ENCODE measurements at regions not wholly inside any gene's neighbourhood (a gene's known extent, or its start where the extent isn't known, plus 50 kb on each side); places are given as distances from the start of the nearest gene placed in this dataset.

GRCh38 chr14:25150401-25150800 lies 100.5 kb upstream of the STXBP6 start:
- DNase-seq (ENCODE audit: low read depth) = no peak

GRCh38 chr14:25140411-25140810 lies 90.5 kb upstream of the STXBP6 start:
- no peak for DNase-seq (ENCODE audit: low read depth)

- DNase-seq (ENCODE audit: low read depth) = no peak
Observed at GRCh38 chr14:25136811-25137210, 86.9 kb upstream of the STXBP6 start.

GRCh38 chr14:25134184-25134583 lies 84.2 kb upstream of the STXBP6 start:
- no peak for DNase-seq (ENCODE audit: low read depth)

DNA sequence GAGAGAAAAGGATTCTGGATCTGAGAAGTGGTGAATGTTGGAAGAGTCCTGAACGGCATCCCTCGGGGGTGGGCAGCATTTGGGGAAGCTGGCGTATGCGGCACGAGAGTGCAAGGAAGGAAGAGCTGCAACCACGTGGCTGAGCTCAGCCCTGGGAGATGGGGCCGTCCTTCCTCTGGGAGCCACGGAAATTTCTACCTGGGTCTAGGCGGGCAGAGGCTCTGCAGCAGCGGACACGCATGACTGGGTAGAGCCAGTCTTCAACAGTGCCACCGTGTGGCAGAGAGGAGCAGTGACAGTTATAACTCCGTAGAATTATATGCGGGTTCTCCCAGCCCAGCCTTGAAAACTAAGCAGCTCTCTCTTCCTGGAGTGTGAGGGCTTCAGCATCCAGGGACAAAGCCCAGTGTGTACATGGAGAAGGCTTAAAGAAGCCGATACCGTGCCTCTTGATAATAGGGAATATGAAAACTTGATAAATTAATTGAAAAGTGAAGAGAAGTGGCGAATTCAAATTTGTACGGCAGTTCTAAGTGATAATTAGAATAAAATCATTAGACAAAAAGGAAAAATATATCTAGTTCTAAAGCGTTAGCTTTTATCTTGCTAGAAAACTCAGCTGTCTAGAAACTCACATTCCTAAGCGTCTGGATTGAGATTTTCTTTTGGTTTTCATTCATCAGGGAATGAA lies 82.9 kb upstream of the STXBP6 start:
- DNase-seq (ENCODE audit: low read depth) = peak; percentile 8

DNA sequence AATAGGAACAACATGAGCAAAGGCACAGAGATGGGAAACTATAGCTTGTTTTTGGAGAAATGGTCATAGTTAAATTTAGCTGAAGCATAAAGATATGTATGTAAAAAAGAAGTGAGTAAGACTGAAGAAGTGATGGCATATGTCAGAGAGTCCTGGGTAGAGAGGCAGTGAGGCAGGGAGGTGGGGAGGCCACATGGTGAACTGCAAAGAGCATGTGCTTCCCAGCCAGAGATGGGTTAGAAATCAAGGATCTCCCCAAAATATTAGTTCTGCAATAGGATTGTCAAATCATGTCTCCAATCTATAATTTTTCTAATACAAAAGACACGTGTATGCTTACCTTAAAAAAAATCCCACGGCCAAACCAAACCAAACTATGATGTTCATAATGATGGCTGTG lies 82.1 kb upstream of the STXBP6 start:
- DNase-seq (ENCODE audit: low read depth) = no peak

DNA sequence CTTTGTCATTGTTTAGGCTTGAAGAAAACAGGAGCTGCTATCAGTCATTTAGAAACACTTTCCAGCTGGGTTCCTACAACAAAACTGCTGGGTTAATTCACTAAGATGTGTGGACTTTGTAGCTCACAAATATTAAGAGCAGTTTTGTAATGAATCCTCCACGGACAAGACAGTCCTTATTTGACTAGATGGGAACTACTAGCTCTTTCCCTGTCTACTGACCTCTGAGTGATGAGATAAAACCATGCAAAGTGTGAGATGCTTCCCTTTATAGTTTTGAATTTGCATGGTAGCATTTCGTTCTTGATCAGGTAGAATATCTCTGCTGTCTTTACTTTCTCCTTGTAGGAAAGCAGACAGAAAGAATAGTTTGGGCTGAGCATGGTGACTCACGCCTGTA lies 72.9 kb upstream of the STXBP6 start:
- DNase-seq (ENCODE audit: low read depth) = no peak

GRCh38 chr14:25122211-25122610 lies 72.3 kb upstream of the STXBP6 start:
- DNase-seq (ENCODE audit: low read depth) = no peak

GRCh38 chr14:25121337-25122129 lies 71.6 kb upstream of the STXBP6 start:
- DNase-seq (ENCODE audit: low read depth) = no peak

DNA sequence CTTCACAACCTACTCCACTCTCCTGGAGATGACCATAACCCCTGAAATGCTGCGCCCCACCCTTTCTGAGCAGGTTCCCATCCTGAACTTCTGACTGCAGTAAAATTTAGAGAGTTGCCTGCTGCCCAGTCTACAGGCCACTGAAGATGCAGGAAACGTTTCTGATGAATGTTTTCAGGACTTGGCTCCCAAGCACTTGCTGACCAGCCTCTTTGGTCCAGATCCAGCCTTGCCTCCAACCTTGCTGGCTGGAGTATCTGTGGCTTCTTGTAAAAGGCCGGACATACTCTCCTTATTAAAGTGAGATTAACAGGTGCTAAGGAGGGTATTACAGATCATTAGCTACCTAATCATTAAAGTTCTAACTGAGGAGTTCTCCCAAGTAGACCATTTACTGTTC lies 70.3 kb upstream of the STXBP6 start:
- no peak for DNase-seq (ENCODE audit: low read depth)

- DNase-seq (ENCODE audit: low read depth) = no peak
Observed at GRCh38 chr14:25118671-25119070, 68.7 kb upstream of the STXBP6 start.

GRCh38 chr14:25117342-25117741 lies 67.4 kb upstream of the STXBP6 start:
- DNase-seq (ENCODE audit: low read depth) = no peak

- no peak for DNase-seq (ENCODE audit: low read depth)
Observed at GRCh38 chr14:25116607-25117006, 66.7 kb upstream of the STXBP6 start.

- DNase-seq (ENCODE audit: low read depth) = no peak
Observed at GRCh38 chr14:25113394-25113793, 63.4 kb upstream of the STXBP6 start.

DNA sequence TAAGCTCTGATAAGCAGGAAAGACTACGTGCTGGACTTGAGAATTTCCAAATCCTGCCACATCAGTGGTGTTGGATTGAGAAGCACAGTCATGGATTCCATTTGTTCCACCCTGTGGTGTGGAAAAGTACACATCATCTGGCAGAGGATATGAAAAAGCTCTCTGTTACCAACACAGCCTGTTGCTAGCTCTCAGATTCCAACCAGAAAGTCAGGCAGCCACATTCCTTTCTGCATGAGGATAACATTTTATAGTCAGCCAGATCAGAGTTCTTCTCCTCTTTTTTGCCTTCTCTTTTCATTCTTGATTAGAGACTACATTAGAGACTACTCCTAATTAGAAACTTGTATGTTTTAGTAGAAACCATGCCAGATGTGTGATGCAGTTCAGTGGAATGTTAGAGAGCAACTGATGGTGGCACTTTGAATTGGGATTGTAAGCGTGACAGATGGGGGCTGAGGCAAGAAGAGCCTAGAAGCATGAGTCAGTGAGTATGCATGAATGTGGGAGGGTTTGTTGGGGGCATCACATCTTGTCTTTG lies 61.2 kb upstream of the STXBP6 start:
- DNase-seq (ENCODE audit: low read depth) = no peak

DNA sequence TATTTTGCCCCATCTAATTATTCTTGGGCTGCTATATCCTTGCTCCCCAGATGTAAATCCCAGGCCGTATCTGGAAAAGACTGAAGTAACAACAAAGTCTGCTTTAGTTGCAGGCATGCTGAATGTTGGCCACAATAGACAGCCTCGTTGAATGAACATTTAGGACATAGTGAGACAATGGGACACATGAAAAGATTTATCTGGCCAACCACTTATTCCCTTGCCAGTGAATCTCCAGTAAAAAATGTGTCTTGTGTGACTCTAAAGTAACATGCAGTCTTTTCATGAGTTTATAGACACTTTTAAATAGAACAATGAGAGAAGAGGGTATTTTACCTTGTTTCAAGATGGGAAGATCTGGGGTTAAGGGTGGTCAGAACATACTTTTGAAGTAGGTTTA lies 60.2 kb upstream of the STXBP6 start:
- DNase-seq (ENCODE audit: low read depth) = no peak

GRCh38 chr14:25108959-25109358 lies 59.0 kb upstream of the STXBP6 start:
- no peak for DNase-seq (ENCODE audit: low read depth)

DNA sequence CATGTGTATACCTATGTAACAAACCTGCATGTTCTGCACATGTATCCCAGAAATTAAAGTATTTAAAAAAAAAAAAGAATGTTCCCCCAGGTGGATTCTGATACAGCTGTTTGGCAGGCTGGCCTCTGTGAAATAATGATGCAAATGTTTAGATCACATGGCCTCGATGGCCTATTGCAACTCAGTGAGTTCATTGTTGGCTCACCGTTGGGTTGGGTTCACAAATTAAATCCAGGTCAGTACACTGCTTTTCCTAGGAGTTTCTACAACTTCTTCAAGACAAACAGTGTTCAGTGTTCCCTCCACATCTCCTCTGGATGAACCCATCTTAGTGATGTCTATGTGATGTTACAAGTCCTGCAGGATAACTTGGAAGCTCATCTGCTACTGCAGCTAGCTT lies 58.3 kb upstream of the STXBP6 start:
- no peak for DNase-seq (ENCODE audit: low read depth)

DNA sequence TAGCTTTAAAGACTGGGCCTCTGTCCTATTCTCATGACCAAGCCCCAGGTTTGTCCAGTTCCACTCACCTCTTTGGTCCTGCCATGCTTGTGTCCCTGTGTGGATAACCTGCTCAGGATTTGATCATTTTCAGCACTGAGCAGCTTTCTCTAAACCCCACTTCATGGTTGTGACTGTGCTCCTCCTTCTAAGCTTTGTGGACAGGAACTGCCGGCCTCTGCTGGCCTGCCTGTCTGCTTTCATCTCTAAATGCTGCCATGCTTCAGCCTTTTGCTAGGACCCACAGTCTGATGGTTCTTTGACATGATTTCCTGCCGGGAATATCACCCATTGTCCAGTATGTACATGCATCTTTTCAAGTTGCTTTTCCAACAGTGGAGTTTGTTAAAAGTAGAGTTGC lies 53.9 kb upstream of the STXBP6 start:
- DNase-seq (ENCODE audit: low read depth) = no peak

DNA sequence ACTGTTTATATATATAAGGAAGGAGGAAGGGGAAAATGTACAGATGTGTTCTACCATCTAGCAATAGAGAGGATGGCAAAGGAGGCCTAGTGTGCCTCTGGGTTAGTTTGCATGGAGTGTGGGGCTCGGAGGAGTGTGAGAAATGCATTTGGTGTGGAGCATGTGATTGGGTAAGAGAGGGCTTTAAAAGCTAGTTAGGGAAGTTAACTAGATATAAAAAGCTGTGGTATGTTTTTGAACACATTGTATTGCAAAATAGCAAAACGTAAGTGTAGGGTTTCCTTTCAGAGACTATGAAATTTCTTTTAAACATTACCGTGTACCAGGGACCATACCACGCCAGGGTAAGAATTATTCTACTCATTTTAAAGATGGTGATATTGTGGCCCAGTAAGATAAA lies 53.3 kb upstream of the STXBP6 start:
- no peak for DNase-seq (ENCODE audit: low read depth)

- DNase-seq (ENCODE audit: low read depth) = no peak
Observed at GRCh38 chr14:25102788-25103187, 52.8 kb upstream of the STXBP6 start.

DNA sequence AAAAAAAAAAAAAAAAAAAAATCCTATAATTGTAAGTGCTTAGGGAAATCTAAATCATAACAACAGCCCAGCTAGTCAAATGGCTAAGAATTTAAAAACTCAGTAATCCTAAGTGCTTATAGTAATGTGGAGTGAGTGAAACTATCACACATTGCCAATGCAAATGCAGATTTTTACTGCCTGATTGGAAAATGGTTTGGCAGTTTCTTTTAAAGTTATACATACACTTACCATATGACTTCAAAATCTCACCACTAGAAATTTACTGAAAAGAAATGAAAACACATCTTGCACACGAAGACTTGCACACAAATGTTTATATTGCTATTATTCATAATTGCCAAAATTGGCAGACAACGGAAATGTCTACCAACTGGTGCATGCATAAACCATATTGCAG lies 51.3 kb upstream of the STXBP6 start:
- no peak for DNase-seq (ENCODE audit: low read depth)
